OCI-LY1 (cell line): ENCODE measurements at regions not wholly inside any gene's neighbourhood (a gene's known extent, or its start where the extent isn't known, plus 50 kb on each side); places are given as distances from the start of the nearest gene placed in this dataset.

Experiments
- H2AFZ ChIP-seq: fragments of 200-600 bp; sonication (generic), shearing (Covaris generic); 2 replicates; pipeline ENCODE4 v1.6.0; 2014; ENCODE audit warnings: antibody characterized with exemption, mild to moderate bottlenecking, low read length
- H3F3A ChIP-seq: fragments of 200-600 bp; sonication (generic), shearing (Covaris generic); 2 replicates; pipeline ENCODE4 v1.6.0; 2014; ENCODE audit warnings: mild to moderate bottlenecking, antibody characterized with exemption, low read length, moderate library complexity; ENCODE audit not compliant: insufficient read depth
- H3K27ac ChIP-seq: fragments of 200-600 bp; sonication (generic); 2 replicates; pipeline ENCODE4 v1.5.1; 2014; ENCODE audit warnings: low read length, mixed run types, mild to moderate bottlenecking, low read depth; ENCODE audit not compliant: poor library complexity, severe bottlenecking
- H3K27me3 ChIP-seq: fragments of 200-600 bp; sonication (generic); 2 replicates; pipeline ENCODE4 v1.6.0; 2014; ENCODE audit warnings: antibody characterized with exemption, mild to moderate bottlenecking, low read length, moderate library complexity; ENCODE audit not compliant: insufficient read depth
- H3K36me3 ChIP-seq: fragments of 200-600 bp; sonication (generic); 2 replicates; pipeline ENCODE4 v1.6.1; 2014; ENCODE audit warnings: mild to moderate bottlenecking, antibody characterized with exemption, low read length, moderate library complexity, mixed read lengths; ENCODE audit not compliant: insufficient read depth
- H3K4me1 ChIP-seq: fragments of 200-600 bp; sonication (generic); 2 replicates; pipeline ENCODE4 v1.5.1; 2014; ENCODE audit warnings: mild to moderate bottlenecking, low read length, moderate library complexity; ENCODE audit not compliant: insufficient read depth, severe bottlenecking
- H3K4me2 ChIP-seq: fragments of 200-600 bp; sonication (generic), shearing (Covaris generic); 2 replicates; pipeline ENCODE4 v1.6.1; 2014; ENCODE audit warnings: low read length
- H3K4me3 ChIP-seq: fragments of 200-600 bp; sonication (generic); 2 replicates; pipeline ENCODE4 v1.5.1; 2014; ENCODE audit warnings: low read length, low read depth, mild to moderate bottlenecking, mixed read lengths; ENCODE audit not compliant: poor library complexity, severe bottlenecking
- H3K79me2 ChIP-seq: fragments of 200-600 bp; shearing (Covaris generic); 2 replicates; pipeline ENCODE4 v1.6.1; 2016; ENCODE audit warnings: mixed run types, low read length, mixed read lengths; ENCODE audit not compliant: insufficient read depth
- H3K9ac ChIP-seq: fragments of 200-600 bp; sonication (generic), shearing (Covaris generic); 2 replicates; pipeline ENCODE4 v1.6.1; 2014; ENCODE audit warnings: mild to moderate bottlenecking, low read length, mixed read lengths
- H3K9me2 ChIP-seq: fragments of 200-600 bp; sonication (generic), shearing (Covaris generic); 2 replicates; pipeline ENCODE4 v1.6.1; 2014; ENCODE audit warnings: low read depth, mild to moderate bottlenecking, low read length, mixed read lengths
- H3K9me3 ChIP-seq: fragments of 200-600 bp; shearing (Covaris generic); 2 replicates; pipeline ENCODE4 v1.6.1; 2014; ENCODE audit warnings: low read length, mixed read lengths
- H4K20me1 ChIP-seq: fragments of 200-600 bp; sonication (generic), shearing (Covaris generic); 2 replicates; pipeline ENCODE4 v1.6.0; 2016; ENCODE audit warnings: mild to moderate bottlenecking, low read length; ENCODE audit not compliant: insufficient read depth
- CTCF ChIP-seq: fragments of 200-600 bp; sonication (generic), shearing (Covaris generic); IDR thresholded peaks from 2 replicates; pipeline ENCODE4 v1.5.1; 2017; ENCODE audit warnings: mild to moderate bottlenecking, antibody characterized with exemption, low read length, moderate library complexity, mixed read lengths
- EZH2 ChIP-seq: fragments of 200-600 bp; sonication (generic), shearing (Covaris generic); IDR thresholded peaks from 2 replicates; pipeline ENCODE4 v1.8.0; 2017; ENCODE audit warnings: borderline replicate concordance, mixed run types, mild to moderate bottlenecking, antibody characterized with exemption, low read length, moderate library complexity, mixed read lengths

GRCh38 chr11:109933126-109933525 lies 160.1 kb upstream of the ZC3H12C start:
- Histone ChIP-seq H3K79me2 (no peaks in the 10 kb centered on the region), H3K9ac (no peak overlapping the region), H2AFZ (no peak overlapping the region), H3K4me2 (no peak overlapping the region), H3K4me1 (no peaks in the 10 kb centered on the region), H3K9me3 (no peaks in the 10 kb centered on the region), H3K9me2 (no peaks in the 10 kb centered on the region), H3K36me3 (no peaks in the 10 kb centered on the region), H3K27ac (no peak overlapping the region), H3K4me3 (no peak overlapping the region), H4K20me1 (no peaks in the 10 kb centered on the region), H3F3A (no peaks in the 10 kb centered on the region), H3K27me3 (no peaks in the 10 kb centered on the region)
- TF ChIP-seq CTCF = no peak
- no peak for TF ChIP-seq EZH2

- H3K27me3 ChIP-seq = no peaks in the 10 kb centered on the region
- H3K9me2 ChIP-seq = no peaks in the 10 kb centered on the region
- no peaks in the 10 kb centered on the region for H3K4me1 ChIP-seq
- no peaks in the 10 kb centered on the region for H3F3A ChIP-seq
- H3K4me3 ChIP-seq = no peak overlapping the region
- no peaks in the 10 kb centered on the region for H4K20me1 ChIP-seq
- no peak overlapping the region for H3K27ac ChIP-seq
- no peaks in the 10 kb centered on the region for H3K79me2 ChIP-seq
- H3K4me2 ChIP-seq = no peak overlapping the region
- H3K9me3 ChIP-seq = no peaks in the 10 kb centered on the region
- H3K36me3 ChIP-seq = no peaks in the 10 kb centered on the region
- no peak overlapping the region for H3K9ac ChIP-seq
- TF ChIP-seq CTCF = no peak
- TF ChIP-seq EZH2 = no peak
- no peak overlapping the region for H2AFZ ChIP-seq
These were observed 159.0 kb upstream of the ZC3H12C start for GRCh38 chr11:109934151-109934550.

GRCh38 chr11:109936661-109937180 lies 156.5 kb upstream of the ZC3H12C start:
- no peak overlapping the region for H3K4me2 ChIP-seq
- H3K9me3 ChIP-seq = no peaks in the 10 kb centered on the region
- H3K27ac ChIP-seq = no peak overlapping the region
- H3K4me1 ChIP-seq = no peaks in the 10 kb centered on the region
- H3K36me3 ChIP-seq = no peaks in the 10 kb centered on the region
- no peaks in the 10 kb centered on the region for H3K79me2 ChIP-seq
- no peak overlapping the region for H2AFZ ChIP-seq
- no peaks in the 10 kb centered on the region for H3K9me2 ChIP-seq
- no peak overlapping the region for H3K4me3 ChIP-seq
- H3F3A ChIP-seq = no peaks in the 10 kb centered on the region
- TF ChIP-seq CTCF (no peak), EZH2 (no peak)
- no peak overlapping the region for H3K9ac ChIP-seq
- H4K20me1 ChIP-seq = no peaks in the 10 kb centered on the region
- H3K27me3 ChIP-seq = no peaks in the 10 kb centered on the region
